Occipital lobe (tissue), 1 donor: ENCODE measurements at regions not wholly inside any gene's neighbourhood (a gene's known extent, or its start where the extent isn't known, plus 50 kb on each side); places are given as distances from the start of the nearest gene placed in this dataset.

Experiments used
- DNase-seq: peaks from one replicate; lab custom pipeline; 2025; lab: John Stamatoyannopoulos, UW

GRCh38 chr9:134271338-134272301 lies 54.6 kb upstream of the RXRA start:
- no peak for DNase-seq

GRCh38 chr9:134272302-134273023 lies 53.8 kb upstream of the RXRA start:
- no peak for DNase-seq

DNA sequence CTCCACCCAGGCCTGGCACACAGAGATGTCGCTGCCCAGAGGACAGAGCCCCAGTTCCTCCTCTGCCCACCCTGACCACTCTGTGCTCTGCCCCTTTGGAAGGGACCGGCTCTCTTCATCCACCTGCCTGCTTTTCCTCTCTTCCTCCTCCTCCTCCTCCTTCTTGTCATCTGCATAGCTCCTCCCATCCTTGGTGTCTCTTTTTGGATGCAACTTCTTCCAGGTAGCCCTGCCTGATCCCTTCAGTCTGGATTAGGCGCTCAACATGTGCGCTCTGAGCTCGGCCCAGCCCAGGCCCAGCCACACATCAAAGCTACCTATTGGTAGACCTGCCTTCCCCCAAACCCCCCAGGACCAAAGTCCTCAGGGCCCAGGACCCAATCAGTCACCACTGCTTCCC lies 52.6 kb upstream of the RXRA start:
- DNase-seq, result no peak

DNA sequence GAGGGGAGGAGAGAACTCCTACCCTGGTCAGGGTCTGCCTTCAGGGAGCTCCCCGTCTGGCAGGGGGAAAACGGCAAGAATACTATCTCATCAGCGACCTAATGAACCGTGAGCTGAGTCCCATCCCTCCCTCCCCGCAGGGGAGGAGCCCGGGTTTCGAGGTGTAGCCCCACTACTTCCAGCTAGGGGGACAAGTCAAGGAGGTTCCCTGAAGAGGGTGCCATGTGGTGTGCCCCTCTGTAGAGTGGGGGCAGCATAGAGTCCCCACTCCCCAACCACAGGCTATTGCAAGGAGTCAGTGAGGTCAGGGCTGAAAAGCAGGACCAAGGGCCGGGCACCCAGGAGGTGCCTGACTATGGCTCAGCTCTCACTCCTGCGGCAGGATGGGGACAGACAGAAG lies 50.9 kb upstream of the RXRA start:
- no peak for DNase-seq

DNA sequence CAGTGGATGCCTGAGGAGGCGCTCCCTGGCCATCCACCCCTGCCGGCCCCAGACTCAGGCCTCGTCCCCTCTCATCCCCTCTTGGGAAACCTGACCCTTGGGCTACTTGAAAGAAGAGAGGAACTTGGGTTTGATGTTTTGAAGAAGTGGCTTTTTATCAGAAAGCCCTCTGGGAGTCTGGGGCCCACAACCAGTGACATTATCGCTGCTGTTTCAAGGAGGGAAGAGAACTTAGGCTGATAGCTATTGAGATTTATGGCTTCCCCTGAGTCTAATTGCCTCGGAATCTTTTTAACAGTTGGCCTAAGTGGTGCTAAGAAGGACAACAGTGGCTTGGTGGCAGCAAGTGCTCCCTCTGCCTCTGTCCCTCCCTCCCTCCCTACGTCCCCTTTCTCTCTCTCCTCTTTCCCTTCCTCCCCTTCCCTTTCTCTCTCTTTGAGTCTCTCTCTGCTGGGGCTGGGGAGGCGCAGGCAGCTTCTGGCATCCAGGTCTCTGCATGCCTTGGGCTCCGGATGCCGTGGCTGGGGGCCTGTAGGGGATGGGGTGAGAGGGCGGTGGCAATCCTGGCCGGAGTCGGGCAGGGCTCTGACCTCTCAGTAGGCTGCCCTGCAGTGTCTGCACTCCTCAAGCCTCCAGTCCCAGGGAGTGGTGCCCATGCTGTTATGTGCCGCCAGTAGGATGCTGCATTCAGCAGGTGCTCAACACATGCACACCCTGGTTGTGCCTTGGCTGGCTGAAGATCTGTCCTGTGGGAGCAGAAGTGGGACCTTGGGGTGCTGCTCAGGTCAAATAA lies 49.6 kb upstream of the RXRA start:
- no peak for DNase-seq
